ENCODE measurements at regions not wholly inside any gene's neighbourhood (a gene's known extent, or its start where the extent isn't known, plus 50 kb on each side); places are given as distances from the start of the nearest gene placed in this dataset.

DNA sequence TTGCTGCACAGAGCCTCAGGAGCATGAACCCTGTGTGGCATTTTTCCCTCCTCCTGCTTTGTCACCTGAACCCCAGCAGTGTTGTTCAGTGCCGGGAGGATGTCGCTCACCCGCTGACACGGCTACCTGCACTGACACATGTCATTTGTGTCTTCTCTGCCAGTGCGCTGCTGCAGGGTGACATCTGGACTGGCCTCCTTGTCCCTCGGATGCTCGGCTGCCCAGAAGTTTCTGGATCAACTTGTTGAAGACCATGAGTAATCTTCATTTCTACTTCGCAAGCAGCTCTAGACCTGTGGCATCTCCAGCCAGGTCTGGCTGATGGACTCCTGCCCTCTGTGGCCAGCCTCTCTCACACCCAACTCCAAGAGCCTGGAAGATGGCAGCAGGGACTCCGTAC, 311.1 kb upstream of the C2CD4B start:
- no peak for DNase-seq

DNA sequence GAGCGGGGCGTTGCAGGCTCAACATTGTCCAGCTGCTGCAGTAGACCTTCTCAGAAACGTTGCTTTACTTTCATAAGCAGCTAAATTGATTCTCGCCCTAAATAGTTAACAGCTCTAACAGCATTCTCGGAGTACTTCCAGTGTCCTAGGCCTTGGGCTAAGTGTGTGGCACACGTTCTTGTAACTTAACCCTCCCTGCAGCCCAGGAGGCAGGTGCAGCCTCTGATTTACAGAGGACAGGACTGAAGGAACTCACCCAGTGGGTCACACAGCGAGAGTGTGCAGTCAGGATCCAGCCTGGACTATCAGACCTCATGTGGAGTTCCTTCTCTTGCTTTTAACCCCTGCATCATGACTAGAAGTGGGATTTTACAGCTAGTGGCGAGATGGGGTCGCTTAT, 312.8 kb upstream of the C2CD4B start:
- no peak for DNase-seq

DNA sequence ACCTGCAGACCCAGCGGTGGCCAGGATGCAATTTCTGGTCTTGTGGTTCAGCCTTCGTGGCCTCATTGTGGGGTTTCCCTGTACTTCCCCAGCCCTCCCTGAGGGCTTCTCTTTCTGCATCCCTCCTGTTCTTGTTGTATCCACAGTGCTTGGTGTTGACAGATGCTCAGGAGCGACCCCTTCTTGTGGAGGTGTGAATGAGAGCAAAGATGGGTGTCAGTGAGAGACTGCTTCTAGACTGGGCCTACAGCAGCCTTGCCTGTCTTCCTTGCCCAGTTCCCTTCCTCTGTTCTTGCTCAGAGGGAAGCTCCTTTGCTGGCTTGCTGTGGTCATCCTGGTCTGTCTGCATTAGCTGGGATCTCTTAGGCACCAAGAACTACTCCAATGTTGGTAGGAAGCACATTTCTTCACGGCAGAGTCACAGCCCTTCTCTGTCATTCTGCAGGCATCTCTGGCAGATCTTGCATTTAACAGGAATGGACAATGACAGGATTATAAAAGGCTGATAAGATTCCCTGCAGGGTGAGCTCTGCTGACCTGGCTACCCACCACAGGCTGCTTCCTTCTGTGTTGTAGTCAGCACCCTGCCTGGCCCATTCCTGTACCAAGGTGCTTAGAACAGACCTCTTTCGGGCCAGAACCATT, 317.8 kb upstream of the C2CD4B start:
- peak; percentile 45 for DNase-seq

DNA sequence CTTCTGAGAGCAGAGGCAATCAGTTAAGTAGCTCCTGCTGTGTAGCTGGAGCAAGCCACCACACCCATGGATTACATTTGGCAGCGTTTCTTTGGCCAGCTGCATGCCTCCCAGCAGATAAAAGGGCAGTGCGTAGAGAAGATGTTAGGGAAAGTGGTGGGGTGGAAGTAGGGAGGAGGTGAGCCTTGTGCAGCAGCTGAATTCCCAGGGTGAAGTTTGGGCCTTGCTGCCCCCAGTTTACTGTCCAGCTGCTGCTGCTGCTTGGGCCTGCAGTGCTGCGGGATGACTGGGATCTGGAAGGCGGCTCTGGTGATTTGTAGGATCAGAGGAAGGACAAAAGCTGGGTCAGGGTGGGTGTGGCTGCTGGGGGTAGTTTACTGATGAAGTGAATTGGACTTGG, 318.7 kb upstream of the C2CD4B start:
- DNase-seq: no peak

DNA sequence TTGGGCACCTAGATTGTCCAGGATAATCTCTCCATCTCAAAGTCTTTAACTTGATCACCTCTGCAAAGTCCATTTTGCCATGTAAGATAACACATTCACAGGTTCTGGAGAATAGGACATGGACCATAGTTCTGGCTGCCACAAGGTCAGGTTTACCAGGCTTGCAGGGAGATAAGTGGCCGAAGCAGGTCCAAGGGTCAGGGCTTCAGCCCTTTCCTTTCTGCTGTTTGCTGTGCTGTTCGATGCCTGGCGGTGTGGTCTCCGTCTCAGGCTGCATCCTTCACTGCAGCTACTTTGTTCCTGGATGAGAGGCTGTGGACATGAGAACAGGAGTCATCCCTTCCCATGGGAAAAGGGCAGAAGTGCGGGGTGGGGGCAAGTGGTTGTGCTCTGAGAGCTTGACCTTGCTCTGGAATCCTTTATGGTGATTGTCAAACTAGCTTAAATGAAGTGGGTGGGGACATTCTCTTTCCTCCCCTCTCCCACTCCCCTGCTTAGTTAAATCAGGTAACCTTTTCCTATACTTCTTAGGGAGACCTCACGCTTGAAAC, 320.2 kb upstream of the C2CD4B start:
- DNase-seq: no peak

DNA sequence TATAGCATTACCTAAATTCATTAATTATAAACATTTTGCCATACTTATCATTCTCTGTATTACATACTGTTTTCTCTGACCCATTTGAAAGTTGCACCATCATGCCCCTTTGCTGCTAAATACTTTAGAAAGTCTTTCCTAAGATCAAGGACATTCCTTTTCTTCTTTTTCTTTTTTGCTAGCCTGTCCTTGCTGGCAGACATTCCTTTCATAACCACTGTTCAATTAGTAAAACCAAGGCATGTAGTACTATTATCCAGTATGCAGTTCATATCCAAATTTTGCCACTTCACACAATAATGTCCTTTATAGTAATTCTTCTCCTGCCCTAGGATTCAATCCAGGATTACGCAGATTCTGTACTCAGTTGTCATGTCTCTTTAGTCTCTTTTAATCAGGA, 321.0 kb upstream of the C2CD4B start:
- no peak for DNase-seq

DNA sequence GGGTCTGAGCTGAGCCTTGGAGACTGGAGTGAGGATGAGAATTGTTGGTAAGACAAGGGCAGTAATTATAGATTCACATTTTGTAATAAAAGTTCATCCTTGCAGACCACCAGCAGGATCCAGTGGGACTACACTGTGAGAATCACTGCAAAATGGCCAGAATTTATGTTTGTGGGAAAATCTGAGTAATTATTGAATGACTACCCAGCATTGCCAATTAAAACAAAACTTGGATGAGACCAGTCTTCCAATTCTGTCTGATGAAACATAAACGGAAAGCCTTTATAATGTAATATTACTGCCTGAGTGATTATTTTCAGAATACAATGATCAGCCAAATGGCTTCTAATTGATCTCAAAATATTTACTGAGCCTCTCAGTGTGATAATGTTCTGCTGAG, 323.3 kb upstream of the C2CD4B start:
- DNase-seq: no peak

DNA sequence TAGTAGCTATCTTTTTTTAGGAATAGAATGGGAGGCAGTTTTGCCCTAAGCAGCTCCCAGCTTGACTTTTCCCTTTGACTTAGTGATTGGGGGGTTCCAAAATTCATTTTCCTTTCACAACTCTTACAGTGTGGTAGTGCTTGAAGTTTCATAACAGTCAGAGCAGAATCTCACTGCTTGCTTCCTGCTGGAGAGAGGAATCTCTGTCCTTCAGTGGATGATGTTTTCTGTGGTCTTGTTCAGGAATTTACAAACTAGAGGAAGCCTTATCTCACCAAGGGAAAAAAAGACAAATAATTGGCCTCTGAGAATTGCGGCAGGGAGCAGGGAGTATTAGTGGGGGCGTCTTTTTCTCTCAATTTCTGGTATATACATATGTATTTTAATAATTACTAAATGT, 326.6 kb upstream of the C2CD4B start:
- DNase-seq: no peak

DNA sequence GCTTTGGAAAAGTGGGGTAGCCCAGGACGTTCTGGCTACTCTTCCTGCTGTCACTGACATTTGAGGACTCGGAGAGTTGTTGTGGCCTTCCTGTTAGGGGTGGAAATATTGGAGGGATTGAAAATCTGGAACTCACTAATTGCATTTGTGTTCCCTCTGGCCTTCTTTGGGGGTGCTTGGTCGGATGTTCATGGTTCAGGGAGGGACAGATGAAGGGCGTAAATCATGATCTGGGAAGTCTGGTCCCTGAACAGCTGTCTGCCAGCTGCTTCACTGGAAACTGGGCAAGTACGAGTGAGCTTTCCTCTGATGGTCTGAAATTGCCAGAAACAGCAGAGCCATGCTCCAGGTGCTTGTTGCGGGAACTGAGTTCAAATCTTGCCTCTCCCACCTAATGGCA, 327.8 kb upstream of the C2CD4B start:
- no peak for DNase-seq

DNA sequence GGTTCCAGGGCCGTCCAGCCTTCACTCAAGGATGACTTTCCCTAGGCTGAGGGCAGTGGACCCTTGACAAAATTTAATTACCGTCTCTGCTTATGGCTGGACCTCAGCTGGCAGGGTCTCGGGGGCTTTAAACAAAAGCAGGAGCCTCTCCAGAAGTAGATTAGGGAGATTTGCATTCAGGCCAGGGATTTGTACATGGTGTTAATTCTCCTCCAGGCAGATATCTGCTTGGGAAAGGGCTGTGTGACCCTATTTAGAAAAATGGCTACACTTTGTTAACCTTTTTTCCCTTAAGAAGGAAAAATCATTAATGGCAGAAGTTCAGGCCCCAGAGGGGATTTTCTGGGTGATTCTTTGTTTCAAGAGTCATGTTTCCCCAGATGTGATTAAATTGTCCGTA, 329.1 kb upstream of the C2CD4B start:
- no peak for DNase-seq

DNA sequence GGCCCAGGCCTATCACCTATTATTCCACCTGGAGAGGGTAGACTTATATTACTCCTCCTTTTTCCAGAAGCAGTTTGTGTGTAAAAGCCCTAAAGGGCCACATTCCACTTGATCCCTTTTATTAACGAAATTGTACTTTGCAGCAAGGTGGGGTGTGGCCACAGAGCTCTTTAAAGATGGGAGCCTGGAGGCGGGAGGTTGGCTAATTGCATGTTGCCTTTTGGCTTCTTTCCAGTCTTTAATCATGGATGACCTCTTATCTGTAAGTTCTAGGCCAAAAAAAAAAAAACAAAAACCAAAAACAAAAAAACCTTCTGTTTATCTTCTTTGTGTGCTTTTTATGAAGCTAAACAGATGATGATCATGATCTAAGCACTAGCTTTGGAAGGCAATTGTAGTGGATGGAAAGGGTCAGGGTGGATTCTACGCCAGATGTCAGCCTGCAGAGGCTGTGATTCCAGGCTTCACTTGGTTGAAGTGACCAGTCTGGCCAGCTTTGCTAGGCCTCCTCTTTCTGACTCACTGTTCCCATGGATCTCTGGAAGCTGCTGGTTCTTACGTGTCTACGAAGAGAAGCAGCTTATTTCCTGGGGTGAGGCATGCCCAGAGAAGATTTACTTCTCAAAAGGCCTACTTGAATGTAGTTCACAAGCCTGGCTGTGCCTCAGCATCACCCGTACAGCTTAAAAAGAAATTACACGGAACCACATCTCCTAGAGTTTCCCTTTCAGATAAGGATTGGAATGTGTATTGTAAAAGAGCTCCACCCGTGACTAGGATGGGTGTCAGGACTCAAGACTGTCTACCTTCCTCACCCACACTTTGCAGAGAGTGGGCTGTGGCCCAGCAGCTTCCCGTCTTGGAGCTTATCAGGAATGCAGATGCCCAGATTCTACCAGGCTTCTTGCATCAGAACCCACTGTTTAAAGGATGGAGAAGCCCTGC, 330.9 kb upstream of the C2CD4B start:
- no peak for DNase-seq

DNA sequence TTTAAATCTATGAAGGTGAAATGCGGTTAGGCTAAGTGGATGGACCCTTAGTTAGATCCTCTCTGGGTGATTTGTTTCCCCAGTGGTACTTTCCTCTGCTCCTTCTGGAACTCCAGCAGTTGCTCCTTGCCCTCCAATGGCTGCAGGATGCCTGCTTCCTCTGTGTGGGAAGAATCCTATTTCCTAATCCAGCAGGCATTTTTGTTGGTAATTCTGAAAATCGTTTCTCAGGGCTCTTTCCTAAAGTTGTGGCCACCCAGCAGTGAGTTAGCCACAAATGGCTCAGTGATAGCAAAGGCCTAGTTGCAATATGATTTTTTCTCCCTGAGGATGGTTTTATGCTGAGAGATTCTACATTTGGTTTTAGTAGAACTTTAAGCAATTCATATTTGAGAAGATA, 332.3 kb upstream of the C2CD4B start:
- DNase-seq: no peak

DNA sequence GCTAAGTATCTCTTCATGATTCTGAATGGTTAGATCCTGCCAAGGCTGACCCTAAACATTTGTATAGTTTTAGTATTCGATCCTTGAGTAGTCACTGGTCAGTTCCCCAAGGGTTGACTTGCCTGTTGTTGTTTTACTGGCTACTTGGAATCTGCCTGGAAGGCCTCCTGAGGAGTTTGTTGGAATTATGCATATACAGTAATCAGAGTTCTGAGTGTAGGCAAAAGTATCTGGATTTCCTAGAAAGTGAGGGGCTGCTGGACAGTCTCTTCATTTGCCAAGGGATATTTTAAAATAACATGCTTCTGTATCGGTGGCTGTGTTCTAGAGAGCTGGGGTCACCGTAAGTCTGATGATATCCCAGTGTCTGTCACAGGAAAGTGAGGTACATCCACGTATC, 333.2 kb upstream of the C2CD4B start:
- no peak for DNase-seq

DNA sequence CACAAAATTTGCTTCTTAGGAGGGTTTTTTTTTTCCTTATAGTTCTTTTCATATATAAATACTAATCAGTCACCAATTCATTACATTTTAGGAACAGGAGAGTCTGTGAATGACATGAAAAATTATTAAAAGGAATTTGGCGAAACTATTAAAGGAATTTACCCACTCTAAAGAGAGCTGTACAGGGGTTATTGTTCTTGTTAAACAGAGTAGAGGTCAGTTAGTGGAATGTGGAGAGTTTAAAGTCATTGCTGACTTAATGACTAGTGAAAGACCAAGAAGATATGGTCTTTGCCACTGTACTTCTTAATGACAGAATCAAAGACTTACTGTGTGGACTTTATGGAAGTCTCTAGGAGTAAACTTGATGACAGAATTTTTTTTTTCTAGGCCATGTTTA, 333.6 kb upstream of the C2CD4B start:
- DNase-seq: no peak

DNA sequence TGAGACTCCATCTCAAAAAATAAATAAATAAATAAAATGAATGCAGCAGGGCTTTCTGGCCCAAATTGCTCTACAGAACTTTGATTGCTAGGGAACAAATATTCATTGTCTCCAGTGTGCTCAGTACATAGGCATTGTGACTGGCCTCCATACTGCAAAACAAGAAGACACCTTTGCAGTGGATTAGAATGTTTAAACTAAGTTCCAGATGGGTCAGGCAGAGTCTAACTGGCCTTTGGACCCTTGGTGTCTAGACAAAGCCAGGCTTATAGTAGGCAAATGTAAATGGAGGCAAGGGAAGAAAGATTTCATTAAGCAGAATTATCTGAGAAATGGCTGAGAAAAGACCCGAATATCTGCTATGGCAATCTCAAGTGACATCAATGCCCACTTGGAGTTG, 335.2 kb upstream of the C2CD4B start:
- no peak for DNase-seq

DNA sequence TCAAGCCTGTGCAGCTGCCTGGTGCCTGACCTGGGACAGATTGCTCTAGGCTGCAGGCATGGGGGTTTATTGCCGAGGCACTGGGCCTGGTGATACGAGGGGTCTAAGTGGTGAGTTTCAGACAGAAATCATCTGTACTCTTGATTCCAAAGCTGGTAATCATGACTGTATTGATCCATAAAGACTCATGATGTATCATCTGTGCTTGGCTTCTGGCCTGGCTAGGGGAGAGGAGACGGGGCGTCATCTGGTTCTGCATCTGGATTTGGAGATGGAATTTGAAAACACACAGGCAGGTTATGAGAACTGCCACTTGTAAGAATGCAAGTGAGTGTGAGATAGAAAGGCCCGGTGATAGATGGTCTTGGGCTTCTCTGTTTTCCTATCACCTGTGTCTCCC, 337.4 kb upstream of the C2CD4B start:
- DNase-seq: no peak

DNA sequence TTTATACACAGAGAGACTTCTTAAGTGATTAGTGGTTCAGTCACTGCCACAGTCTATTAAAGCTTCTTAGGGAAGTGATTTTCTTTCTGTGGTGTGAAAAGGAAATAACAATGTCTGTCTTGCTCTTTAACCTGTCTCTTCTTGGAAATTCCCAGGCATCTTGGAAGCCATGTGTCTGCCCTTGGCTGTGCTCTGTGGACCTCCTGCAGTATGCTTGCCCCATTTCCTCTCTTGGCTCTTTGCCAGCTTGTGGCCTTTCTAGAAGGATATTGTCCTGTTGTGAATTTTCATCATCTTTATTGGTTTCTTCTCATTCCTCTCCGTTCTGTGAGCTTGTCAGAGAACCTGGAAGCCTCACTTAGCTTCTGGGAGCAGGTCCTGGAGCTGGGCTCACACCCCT, 338.4 kb upstream of the C2CD4B start:
- DNase-seq: no peak

DNA sequence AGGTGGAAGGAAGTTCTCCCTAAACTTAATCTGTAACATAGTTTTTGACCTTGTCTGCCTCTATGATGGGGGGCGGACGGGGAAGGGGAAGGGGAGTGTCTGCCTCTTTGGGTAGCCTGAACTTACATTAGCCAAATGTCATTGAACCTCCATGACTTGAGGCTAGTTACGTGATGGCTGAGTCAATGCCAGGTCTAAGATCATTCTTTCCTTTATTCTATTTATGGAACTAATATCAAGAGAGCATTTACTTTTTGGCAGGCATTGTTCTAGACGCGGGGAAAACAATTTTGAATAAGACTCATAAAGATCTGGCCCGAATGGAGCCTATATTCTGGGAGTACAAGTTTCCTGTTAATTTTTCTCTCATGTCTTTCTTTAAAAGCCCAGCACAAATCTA, 340.7 kb upstream of the C2CD4B start:
- DNase-seq: no peak

DNA sequence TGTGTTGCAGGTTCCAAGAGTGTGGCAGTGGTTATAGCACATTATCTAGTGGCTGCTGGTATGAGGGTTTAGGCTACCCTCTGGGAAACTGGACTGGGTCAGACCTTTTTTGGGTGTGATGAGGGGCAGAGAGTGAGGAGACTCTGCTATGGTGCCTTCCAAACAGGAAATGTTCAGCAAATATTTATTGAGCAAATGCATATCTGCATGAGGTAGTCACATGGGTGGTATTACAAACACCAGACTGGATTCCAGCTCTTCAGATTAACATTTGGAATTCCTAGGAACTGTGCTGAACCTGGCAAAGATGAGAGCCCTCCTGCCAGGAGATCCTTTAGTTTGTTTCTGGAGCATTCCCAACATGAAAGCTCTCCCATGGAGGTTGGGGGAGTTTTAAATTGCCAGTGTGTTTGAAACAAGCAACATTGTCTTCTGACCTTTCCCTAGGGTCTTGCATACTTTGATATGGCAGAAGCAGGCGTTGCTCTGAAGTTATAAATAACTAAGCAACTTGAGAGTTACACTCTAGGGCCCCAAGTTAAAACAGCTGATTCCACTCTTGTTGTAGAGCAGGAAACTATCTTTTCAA, 341.2 kb upstream of the C2CD4B start:
- DNase-seq: no peak

DNA sequence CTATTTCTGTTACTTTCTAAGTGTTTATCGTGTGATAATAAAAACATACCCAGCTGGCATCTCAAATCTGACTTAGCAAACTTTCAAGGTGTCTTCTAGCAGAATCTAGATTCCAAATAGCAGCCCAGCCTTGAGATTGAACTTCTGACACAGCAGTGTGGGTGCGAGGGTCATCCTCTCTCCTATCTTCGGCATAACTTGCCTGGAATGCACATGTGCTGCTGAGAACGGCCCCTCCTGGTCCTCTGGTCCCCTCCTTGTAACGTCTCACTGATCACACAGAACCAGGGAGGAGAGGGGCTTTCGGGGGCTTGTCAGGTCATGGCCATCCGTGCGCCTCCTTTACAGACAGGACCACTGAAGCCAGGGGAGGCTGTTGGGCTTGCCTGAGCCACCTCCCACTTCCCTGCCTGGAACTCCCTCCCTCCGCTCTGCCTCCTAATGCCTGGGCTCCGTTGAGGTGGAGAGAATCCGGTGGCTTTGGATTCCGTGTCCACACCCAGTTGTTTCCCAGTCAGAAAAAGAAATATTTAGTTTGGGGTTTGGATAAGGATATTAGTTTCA, 344.4 kb upstream of the C2CD4B start:
- DNase-seq: no peak

DNA sequence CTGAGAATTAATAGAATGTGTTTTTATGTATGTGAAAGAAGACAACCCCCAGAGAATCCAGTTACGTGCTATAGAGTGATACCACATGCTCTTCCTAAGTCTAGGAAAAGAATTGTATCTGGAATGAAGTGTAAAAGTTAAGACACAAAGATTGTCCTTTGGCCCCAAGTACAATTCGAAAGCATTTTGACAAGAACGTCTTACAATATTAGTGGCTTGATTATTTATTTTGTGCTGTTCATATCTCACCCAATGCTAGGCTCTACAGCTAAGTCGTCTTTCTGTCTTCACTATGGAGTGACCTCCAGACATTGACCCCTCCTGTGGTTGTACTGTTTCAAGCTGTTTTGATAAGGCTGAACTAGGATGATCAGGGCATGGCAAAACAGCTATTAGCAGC, 345.7 kb upstream of the C2CD4B start:
- DNase-seq: no peak

DNA sequence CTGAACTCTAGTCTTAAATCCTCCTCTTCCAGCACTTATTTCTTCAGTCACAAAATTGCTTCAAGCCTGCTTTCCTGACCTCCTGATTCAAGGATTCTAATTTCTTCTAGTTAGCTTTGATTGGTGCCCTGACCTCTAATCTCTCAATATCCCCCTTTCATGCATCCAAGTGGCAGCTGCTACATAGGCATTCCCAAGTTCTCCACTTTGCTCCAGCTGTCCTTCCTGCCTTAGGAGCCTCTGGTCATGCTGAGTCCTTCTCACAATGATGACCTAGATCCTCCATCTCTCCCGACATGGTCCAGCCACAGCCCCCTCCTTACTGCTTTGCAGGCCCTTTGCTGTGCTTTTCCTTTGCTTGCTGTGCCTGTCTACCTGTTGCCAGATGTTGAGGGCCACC, 347.8 kb upstream of the C2CD4B start:
- DNase-seq: no peak

DNA sequence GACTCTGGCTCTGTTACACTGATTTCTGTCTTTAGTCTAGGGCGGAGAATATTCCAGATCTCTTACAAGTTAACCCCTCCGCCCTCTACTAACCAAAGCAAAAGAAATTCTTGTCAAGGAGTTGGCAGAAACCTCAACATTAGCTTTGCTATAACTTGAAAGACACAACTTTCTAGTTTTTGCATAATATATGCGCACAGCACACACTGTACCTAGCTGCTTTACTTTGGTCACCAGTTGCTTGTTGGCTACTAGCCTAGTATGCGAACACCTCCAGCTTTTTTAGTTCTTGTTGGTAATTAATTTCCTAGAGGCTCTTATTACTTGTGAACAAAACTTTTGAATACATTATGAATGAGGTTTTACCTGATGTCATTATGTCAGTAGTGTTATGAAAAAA, 348.8 kb upstream of the C2CD4B start:
- DNase-seq: no peak

Data from NCI-H526 treated with DMSO at 0.1 percent for 48 hours (cell line).